HG03342 (cell line): ENCODE measurements at regions not wholly inside any gene's neighbourhood (a gene's known extent, or its start where the extent isn't known, plus 50 kb on each side); places are given as distances from the start of the nearest gene placed in this dataset.

Experiments used
- ATAC-seq: cut with Tn5 transposase; IDR thresholded peaks from one replicate; pipeline ENCODE4 v1.9.1; 2021; ENCODE audit warnings: mild to moderate bottlenecking, moderate library complexity; ENCODE audit not compliant: unreplicated experiment

- ATAC-seq = no peak
Observed at GRCh38 chr5:173529861-173530260, 86.6 kb downstream of the BOD1 start.

- ATAC-seq = no peak
Observed at GRCh38 chr5:173527671-173528070, 88.8 kb downstream of the BOD1 start.

GRCh38 chr5:173524136-173524535, 92.3 kb downstream of the BOD1 start:
- ATAC-seq = no peak

DNA sequence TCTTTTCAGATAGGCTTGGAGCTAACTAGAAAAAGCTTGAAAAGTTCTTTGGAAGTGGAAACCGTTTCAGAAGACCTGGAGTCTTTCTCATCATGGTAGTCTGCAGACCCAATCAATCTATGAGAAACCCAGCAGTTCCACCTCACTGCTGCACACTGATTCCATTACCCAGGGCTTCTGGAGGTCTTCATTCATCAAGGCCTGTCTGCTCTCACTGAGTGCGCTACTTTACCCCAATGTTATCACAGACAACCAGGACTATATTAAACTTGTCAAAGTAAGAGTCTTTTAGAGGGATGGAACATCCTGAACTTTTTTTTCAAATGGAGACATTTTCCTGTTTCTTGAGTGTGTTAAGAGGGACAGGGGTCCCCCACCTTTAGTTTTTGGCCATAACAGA, 93.1 kb downstream of the BOD1 start:
- no peak for ATAC-seq

DNA sequence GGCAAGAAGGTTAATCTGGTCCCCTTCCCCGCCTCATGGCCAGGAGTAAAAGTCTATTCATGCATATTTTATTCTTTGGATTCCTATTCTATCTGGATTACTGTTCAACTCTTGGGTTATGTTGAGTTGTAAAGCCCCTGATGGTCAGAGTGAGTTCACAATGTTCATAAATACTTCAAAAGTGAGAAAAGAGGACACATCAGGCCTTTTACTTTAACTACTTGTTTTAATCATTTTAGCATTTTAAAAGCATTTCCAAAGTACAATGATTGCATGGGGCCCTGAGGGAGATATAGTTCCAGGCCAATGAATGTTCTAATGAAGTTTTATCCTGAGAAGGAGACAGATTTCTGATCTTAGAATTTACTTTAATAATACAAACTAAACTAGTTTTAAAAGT, 93.9 kb downstream of the BOD1 start:
- ATAC-seq = no peak

DNA sequence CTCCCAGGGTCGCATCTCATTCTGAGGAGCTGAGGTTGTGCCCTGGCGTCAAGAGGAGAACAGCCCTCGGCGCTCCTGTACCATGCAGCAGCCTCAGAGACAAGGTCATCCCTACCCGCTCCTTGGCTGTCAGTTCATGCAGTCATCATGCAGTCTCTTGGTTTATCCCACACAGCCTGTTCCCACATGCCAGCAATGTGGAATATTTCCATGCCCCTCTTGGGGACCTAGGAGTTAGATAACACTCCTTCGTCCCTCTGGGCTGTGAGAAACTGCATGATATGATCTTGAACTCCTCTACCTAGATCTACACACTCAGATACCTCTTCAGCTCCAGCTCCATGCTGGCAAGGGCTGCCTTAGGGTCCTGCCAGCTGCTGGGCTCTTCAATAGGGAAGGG, 97.6 kb downstream of the BOD1 start:
- ATAC-seq = no peak

DNA sequence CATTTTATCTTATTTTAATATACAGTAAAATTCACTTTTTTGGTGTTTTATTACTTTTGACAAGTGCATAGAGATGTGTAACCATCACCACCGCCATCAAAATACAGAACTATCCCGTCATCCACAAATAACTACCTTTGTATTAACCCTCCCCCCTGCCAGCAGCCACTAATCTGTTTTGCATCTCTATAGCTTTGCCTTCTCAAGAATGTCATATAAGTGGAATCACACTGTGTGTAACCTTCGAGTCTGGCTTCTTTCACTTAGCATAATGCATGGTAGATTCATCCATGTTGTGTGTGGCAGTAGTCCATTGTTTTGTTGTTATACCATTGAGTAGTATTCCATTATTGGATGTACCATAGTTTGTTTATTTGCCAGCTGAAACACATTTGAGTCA, 98.8 kb downstream of the BOD1 start:
- ATAC-seq = no peak

DNA sequence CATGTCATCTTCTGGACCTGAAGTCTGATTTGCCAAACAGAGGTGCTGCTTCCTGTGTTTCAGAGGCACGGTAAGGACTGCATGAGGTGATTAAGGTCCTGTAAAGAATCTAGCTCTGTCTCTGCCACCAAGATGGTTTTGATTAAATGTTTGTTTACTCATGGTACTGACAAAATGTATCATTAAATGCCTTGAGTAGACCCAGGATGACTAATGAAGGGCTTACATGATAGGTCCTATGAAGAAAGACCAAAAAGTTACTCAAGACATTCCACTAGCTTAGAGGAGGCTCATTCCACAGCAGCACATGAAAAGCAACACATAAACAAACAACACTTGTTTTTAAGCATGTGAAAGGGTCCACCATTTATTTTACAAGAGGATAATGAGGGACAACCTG, 100.9 kb downstream of the BOD1 start:
- no peak for ATAC-seq

GRCh38 chr5:173514661-173515060, 101.8 kb downstream of the BOD1 start:
- ATAC-seq = no peak

- ATAC-seq = no peak
Observed at GRCh38 chr5:173513521-173513991, 102.9 kb downstream of the BOD1 start.

GRCh38 chr5:173512637-173513435, 103.6 kb downstream of the BOD1 start:
- ATAC-seq = no peak

GRCh38 chr5:173509060-173509459, 107.4 kb downstream of the BOD1 start:
- ATAC-seq = no peak

DNA sequence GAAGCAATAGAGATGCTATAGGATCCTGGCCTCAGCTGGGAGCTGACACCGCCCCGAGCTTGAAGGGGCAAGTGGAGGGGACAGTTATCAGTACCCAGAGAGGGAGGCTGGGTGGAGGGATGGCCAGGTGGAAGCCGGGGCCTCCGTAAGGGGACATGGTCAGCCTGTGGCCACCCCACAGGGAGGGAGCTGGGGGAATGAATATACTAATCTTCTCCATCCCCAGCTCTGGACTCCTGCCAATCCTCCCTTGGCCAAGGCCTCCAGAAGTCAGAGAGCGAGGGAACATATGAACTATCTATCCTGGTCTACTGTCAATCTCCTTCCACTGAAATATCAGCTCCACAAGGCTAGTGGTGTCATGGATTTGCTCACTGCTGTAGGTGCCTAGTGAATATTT, 109.3 kb downstream of the BOD1 start:
- no peak for ATAC-seq

DNA sequence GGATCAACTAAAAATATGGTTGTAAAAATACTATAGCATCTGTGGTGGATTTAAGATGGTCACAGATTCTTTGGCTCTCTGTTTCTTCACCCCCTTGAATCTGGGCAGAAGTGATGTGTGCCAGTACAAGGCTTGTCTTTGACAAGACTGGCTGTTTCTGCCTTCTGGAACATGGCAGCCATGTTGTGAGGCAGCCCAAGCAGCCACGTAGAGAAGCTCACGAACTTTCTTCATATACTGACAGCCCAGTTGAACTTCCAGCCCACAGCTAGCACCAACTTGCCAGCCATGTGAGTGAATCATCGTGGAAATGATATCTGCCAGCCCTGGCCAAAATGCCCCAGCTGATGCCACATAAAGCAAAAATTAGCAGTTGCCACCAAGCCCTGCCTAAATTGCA, 110.8 kb downstream of the BOD1 start:
- ATAC-seq = no peak

GRCh38 chr5:173501922-173502321, 114.5 kb downstream of the BOD1 start:
- ATAC-seq = no peak

DNA sequence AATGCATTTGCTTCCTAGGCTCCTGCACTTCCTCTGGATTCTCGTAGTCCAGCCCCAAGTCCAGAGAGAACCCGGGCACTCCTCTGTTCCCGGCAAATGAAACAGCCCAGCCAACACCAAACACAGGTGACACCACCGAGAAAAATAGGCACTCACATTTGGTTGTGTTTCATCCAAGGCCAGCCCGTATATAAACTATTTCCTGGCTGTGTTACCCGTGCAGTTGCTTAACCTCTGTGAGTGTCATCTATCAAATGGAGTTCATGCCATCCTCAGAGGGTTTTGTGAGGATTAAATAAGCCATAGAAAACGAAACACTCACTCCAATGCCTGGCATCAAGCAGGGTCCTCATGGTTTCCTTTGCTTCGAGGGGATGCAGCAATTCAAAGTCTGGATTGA, 115.2 kb downstream of the BOD1 start:
- ATAC-seq = no peak

DNA sequence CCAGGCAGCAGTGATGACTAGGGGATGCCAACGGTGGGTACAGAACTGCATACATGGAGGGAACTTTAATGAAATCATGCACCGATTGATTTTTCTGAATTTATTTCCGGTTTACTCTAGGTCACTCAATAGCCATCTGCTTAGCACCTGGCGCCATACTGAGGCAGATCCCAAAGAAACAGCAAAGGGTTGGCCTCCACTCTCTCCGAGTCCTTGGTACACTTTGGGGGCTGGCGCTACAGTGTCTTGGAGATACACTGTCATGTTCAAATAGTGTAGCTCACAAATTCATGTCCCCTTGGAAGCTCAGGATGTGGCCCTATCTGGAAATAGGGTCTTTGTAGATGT, 116.3 kb downstream of the BOD1 start:
- ATAC-seq = no peak

DNA sequence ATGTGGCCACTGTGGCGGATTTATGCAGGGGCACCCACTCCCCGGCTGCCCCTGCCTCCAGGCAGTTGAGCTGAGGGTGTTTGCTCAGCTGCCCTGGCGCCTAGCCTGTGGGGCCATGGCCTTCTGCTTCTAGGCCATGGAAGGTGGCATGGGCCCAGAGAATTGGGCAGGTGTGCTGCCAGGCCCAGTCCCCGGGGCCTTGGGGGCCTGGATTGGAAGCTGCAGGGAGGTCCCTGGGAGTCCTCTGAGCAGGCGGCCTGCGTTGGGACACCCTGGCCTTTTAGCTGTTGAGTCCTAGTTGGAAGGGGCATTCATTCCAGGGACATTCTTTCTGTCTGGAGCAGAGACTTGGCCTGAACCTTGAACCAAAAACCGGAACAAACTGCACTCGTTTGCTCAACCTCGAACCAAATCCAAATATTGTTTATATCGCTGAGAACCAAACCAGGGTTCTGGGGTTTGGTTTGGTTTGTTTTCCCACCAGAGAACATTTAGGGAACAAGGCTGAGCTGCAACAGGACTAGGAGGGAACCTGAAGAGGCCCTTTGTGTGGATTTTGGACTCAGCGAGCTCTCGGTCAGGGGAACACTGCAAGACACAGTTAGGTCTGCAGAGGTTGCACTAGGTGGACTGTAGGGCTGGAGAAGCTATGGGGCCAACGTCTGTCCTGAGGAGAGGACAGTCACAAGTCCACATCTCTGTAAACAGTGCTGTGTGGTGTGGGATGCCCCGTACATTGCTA, 116.8 kb downstream of the BOD1 start:
- ATAC-seq = no peak

- no peak for ATAC-seq
Observed at GRCh38 chr5:173498739-173499470, 117.5 kb downstream of the BOD1 start.

- no peak for ATAC-seq
Observed at GRCh38 chr5:173498286-173498685, 118.2 kb downstream of the BOD1 start.

GRCh38 chr5:173497685-173498084, 118.8 kb downstream of the BOD1 start:
- no peak for ATAC-seq

DNA sequence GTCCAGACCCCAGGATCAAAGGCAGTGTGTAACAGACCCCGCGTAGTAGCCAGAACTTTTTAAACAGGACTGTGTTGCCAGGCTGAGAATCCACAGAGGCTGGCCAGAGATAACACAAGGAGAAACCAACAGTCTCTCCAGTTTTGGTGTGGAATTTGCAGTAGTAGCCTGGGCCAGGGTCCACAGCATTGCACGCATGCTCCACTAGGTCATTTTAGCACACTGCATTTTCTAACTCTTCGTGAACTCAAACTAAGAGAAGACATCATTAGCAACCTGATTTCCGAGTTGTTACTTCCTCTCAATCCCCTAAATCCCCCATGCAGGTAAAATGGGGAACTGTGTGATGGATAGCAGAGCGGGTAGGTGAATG, 119.6 kb downstream of the BOD1 start:
- no peak for ATAC-seq
